Thyroid gland (tissue), 4 donors: ENCODE measurements at regions not wholly inside any gene's neighbourhood (a gene's known extent, or its start where the extent isn't known, plus 50 kb on each side); places are given as distances from the start of the nearest gene placed in this dataset.

ENCODE experiments used
- DNase-seq, 2 donors: peaks; one replicate each; pipeline ENCODE4 v3.0.0-alpha.2; 2019
- H3K27ac ChIP-seq, 3 donors: fragments of 200-600 bp; sonication (generic); 1 replicate in 2 of 3; 2 replicates in 1 of 3; pipeline ENCODE4 v1.5.1; 2016 to 2019; ENCODE audit warnings: mild to moderate bottlenecking in 1 of 3, moderate library complexity in 1 of 3
- H3K27me3 ChIP-seq: fragments of 200-600 bp; sonication (generic); one replicate; pipeline ENCODE4 v1.5.1; 2019
- H3K36me3 ChIP-seq, 2 donors: fragments of 200-600 bp; sonication (generic); one replicate each; pipeline ENCODE4 v1.5.1; 2016 to 2019
- H3K4me1 ChIP-seq, 2 donors: fragments of 200-600 bp; sonication (generic); one replicate each; pipeline ENCODE4 v1.5.1; 2017 to 2019
- H3K4me3 ChIP-seq, 3 donors: fragments of 200-600 bp; sonication (generic); replicated peaks in 1 of 3; 1 replicate in 2 of 3; 2 replicates in 1 of 3; pipeline ENCODE4 v1.5.1; 2016; ENCODE audit warnings: mild to moderate bottlenecking in 1 of 3
- H3K9me3 ChIP-seq: fragments of 200-600 bp; sonication (generic); one replicate; pipeline ENCODE4 v1.5.1; 2017
- CTCF ChIP-seq, 6 experiments: fragments of 200-600 bp in 3 of 6; fragments of 450-650 bp in 3 of 6; sonication (generic) in 3 of 6; IDR thresholded peaks; one replicate each; pipeline ENCODE4 v1.5.1; 2016 to 2019; ENCODE audit warnings: antibody characterized with exemption in 6 of 6, mild to moderate bottlenecking in 2 of 6, inconsistent platforms in 1 of 6, moderate library complexity in 1 of 6
- POLR2A ChIP-seq, 2 donors: fragments of 450-650 bp; IDR thresholded peaks; one replicate each; pipeline ENCODE4 v1.6.1; 2017; ENCODE audit warnings: antibody characterized with exemption in 2 of 2, mild to moderate bottlenecking in 2 of 2, moderate library complexity in 1 of 2
- WGBS, 2 donors: methylation state at CpG; one replicate each; pipeline ENCODE4 v1.1.5; 2017; 5-methylcytosine and 5-hydroxymethylcytosine counted together
- intact Hi-C: fragments of 100-400 bp; cut with DNase I; formaldehyde crosslinking; loops from one replicate; pipeline ENCODE4 v1.15.1; 2023

- TF ChIP-seq POLR2A (IDR thresholded peaks at IDR 0.05) (no peak), CTCF (IDR thresholded peaks at IDR 0.05) (no peak)
These were observed 426.8 kb downstream of the ADGRL2 start for GRCh38 chr1:82227306-82228095.

GRCh38 chr1:82226186-82226505 is 425.4 kb downstream of the ADGRL2 start:
- Histone ChIP-seq H3K9me3 (no peaks in the 10 kb centered on the region), H3K36me3 (no peaks in the 10 kb centered on the region), H3K4me1 (peaks cover 0 to 13% of the 10 kb centered on the region in 2 donors), H3K27me3 (no peaks in the 10 kb centered on the region), H3K27ac (no peak overlapping the region), H3K4me3 (no peak overlapping the region)
- intact Hi-C loops: no loop called here
- no peak for TF ChIP-seq POLR2A (IDR thresholded peaks at IDR 0.05)
- no peak for TF ChIP-seq CTCF (IDR thresholded peaks at IDR 0.05)
- 90 to 92% methylated on average over 1 of the region's 1 CpG for WGBS, 2 donors
- no peak for DNase-seq

More at GRCh38 chr1:82227306-82228095, 426.8 kb downstream of the ADGRL2 start:
- H3K4me1 ChIP-seq: peaks cover 0 to 13% of the 10 kb centered on the region in 2 donors
- intact Hi-C loops: no loop called here
- no peak overlapping the region for H3K27ac ChIP-seq
- no peaks in the 10 kb centered on the region for H3K27me3 ChIP-seq
- 36 to 49% methylated on average over 3 of the region's 3 CpGs for WGBS, 2 donors
- no peak overlapping the region for H3K4me3 ChIP-seq
- H3K9me3 ChIP-seq: no peaks in the 10 kb centered on the region
- H3K36me3 ChIP-seq: no peaks in the 10 kb centered on the region
- no peak for DNase-seq

GRCh38 chr1:82225421-82226185 is 424.9 kb downstream of the ADGRL2 start:
- no peaks in the 10 kb centered on the region for H3K9me3 ChIP-seq
- intact Hi-C loops: no loop called here
- H3K36me3 ChIP-seq: no peaks in the 10 kb centered on the region
- no peak for TF ChIP-seq CTCF (IDR thresholded peaks at IDR 0.05)
- no peak for TF ChIP-seq POLR2A (IDR thresholded peaks at IDR 0.05)
- H3K4me1 ChIP-seq: peaks cover 0 to 13% of the 10 kb centered on the region in 2 donors
- 50 to 68% methylated on average over 3 of the region's 3 CpGs for WGBS, 2 donors
- no peak for DNase-seq
- H3K4me3 ChIP-seq: no peak overlapping the region
- H3K27me3 ChIP-seq: no peaks in the 10 kb centered on the region
- no peak overlapping the region for H3K27ac ChIP-seq

GRCh38 chr1:82223091-82223490 is 422.4 kb downstream of the ADGRL2 start:
- TF ChIP-seq POLR2A (IDR thresholded peaks at IDR 0.05) (no peak), CTCF (IDR thresholded peaks at IDR 0.05) (no peak)
- Histone ChIP-seq H3K4me3 (no peak overlapping the region), H3K4me1 (peaks cover 0 to 13% of the 10 kb centered on the region in 2 donors), H3K9me3 (no peaks in the 10 kb centered on the region), H3K36me3 (no peaks in the 10 kb centered on the region), H3K27ac (no peak overlapping the region), H3K27me3 (no peaks in the 10 kb centered on the region)
- WGBS, 2 donors: 96 to 97% methylated on average over 1 of the region's 1 CpG
- intact Hi-C loops: no loop called here
- DNase-seq: no peak

- H3K27me3 ChIP-seq: no peaks in the 10 kb centered on the region
- no peak for TF ChIP-seq CTCF (IDR thresholded peaks at IDR 0.05)
- no peak for TF ChIP-seq POLR2A (IDR thresholded peaks at IDR 0.05)
- H3K9me3 ChIP-seq: no peaks in the 10 kb centered on the region
- H3K36me3 ChIP-seq: no peaks in the 10 kb centered on the region
- no peak for DNase-seq
- intact Hi-C loops: no loop called here
- no peak overlapping the region for H3K27ac ChIP-seq
- 89 to 92% methylated on average over 5 of the region's 5 CpGs for WGBS, 2 donors
- H3K4me1 ChIP-seq: peaks cover 0 to 10% of the 10 kb centered on the region in 2 donors
- H3K4me3 ChIP-seq: no peak overlapping the region
These were observed 421.0 kb downstream of the ADGRL2 start for GRCh38 chr1:82221721-82222120.
